SU-DHL-6 (cell line): ENCODE measurements at regions not wholly inside any gene's neighbourhood (a gene's known extent, or its start where the extent isn't known, plus 50 kb on each side); places are given as distances from the start of the nearest gene placed in this dataset.

ENCODE experiments used
- EZH2phosphoT487 ChIP-seq: fragments of 200-600 bp; sonication (generic), shearing (Covaris generic); conservative IDR thresholded peaks from 2 replicates; pipeline ENCODE4 v1.6.1; 2018; ENCODE audit warnings: mild to moderate bottlenecking, antibody characterized with exemption, low read length, moderate library complexity, mixed read lengths
- TF ChIP-seq, protein P1 (sequence below): fragments of 200-600 bp; sonication (generic); IDR thresholded peaks from one replicate; pipeline ENCODE4 v1.5.1; 2017; ENCODE audit warnings: antibody characterized with exemption, mild to moderate bottlenecking, low read length, moderate library complexity; ENCODE audit not compliant: insufficient read depth, poor library complexity, severe bottlenecking

GRCh38 chr12:85549640-85550039 lies 269.6 kb downstream of the ALX1 start:
- TF ChIP-seq, protein P1, sequence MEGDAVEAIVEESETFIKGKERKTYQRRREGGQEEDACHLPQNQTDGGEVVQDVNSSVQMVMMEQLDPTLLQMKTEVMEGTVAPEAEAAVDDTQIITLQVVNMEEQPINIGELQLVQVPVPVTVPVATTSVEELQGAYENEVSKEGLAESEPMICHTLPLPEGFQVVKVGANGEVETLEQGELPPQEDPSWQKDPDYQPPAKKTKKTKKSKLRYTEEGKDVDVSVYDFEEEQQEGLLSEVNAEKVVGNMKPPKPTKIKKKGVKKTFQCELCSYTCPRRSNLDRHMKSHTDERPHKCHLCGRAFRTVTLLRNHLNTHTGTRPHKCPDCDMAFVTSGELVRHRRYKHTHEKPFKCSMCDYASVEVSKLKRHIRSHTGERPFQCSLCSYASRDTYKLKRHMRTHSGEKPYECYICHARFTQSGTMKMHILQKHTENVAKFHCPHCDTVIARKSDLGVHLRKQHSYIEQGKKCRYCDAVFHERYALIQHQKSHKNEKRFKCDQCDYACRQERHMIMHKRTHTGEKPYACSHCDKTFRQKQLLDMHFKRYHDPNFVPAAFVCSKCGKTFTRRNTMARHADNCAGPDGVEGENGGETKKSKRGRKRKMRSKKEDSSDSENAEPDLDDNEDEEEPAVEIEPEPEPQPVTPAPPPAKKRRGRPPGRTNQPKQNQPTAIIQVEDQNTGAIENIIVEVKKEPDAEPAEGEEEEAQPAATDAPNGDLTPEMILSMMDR: no peak
- no peak for TF ChIP-seq EZH2phosphoT487
